HEK293 (cell line): ENCODE measurements at regions not wholly inside any gene's neighbourhood (a gene's known extent, or its start where the extent isn't known, plus 50 kb on each side); places are given as distances from the start of the nearest gene placed in this dataset.

Experiments used
- CTCF ChIA-PET: fragments of 350-600 bp; formaldehyde crosslinking; extraction: SDS; loops from one replicate; lab custom pipeline; 2021; ENCODE audit warnings: antibody characterized with exemption; lab: Yijun Ruan, JAX
- POLR2A ChIA-PET: fragments of 300-600 bp; formaldehyde crosslinking; extraction: SDS; loops from one replicate; lab custom pipeline; 2020; ENCODE audit warnings: antibody characterized with exemption, inconsistent platforms; lab: Yijun Ruan, JAX
- H3K27ac ChIP-seq: fragments of 200-500 bp; sonication (Bioruptor generic); 2 replicates; pipeline ENCODE4 v1.5.1; 2014; ENCODE audit warnings: low read depth, low read length, control low read depth, inconsistent platforms; ENCODE audit errors: extremely low read depth
- H3K36me3 ChIP-seq, 2 experiments: fragments of 200-500 bp in 1 of 2; sonication (Bioruptor generic) in 1 of 2; 1 replicate in 1 of 2; 2 replicates in 1 of 2; pipeline ENCODE4 v1.5.1; 2014 to 2017; ENCODE audit warnings: inconsistent platforms in 2 of 2, low read length in 2 of 2; ENCODE audit not compliant: control insufficient read depth in 2 of 2, insufficient read depth in 1 of 2
- H3K4me1 ChIP-seq: fragments of 200-500 bp; sonication (Bioruptor generic); 2 replicates; pipeline ENCODE4 v1.5.1; 2014; ENCODE audit warnings: mild to moderate bottlenecking, low read length, inconsistent platforms; ENCODE audit not compliant: control insufficient read depth, insufficient read depth
- H3K4me3 ChIP-seq: 2 replicates; pipeline ENCODE4 v1.5.1; 2011; ENCODE audit warnings: low read depth, mild to moderate bottlenecking, control low read depth, low read length, moderate library complexity
- H3K9me3 ChIP-seq: fragments of 200-500 bp; sonication (Bioruptor generic); 2 replicates; pipeline ENCODE4 v1.5.1; 2014; ENCODE audit warnings: low read depth, low read length, inconsistent platforms; ENCODE audit not compliant: control insufficient read depth, insufficient read depth
- FEZF1 ChIP-seq: fragments of 450-650 bp; formaldehyde crosslinking; IDR thresholded peaks from 2 replicates; pipeline ENCODE4 v1.5.1; 2016; ENCODE audit warnings: missing biosample characterization, missing genetic modification characterization
- HOXA7 ChIP-seq: sonication (generic); formaldehyde crosslinking; IDR thresholded peaks from 2 replicates; pipeline ENCODE4 v1.8.1; 2022; ENCODE audit warnings: missing genetic modification reagents, borderline replicate concordance
- HOXC10 ChIP-seq: sonication (generic); formaldehyde crosslinking; IDR thresholded peaks from 2 replicates; pipeline ENCODE4 v1.8.1; 2023; ENCODE audit warnings: mild to moderate bottlenecking, missing genetic modification reagents
- KLF1 ChIP-seq: fragments of 450-650 bp; formaldehyde crosslinking; IDR thresholded peaks from 2 replicates; pipeline ENCODE4 v1.5.1; 2016; ENCODE audit warnings: missing biosample characterization, missing genetic modification characterization
- TSHZ1 ChIP-seq: fragments of 450-650 bp; formaldehyde crosslinking; IDR thresholded peaks from 2 replicates; pipeline ENCODE4 v1.5.1; 2016; ENCODE audit warnings: missing biosample characterization, missing genetic modification characterization, borderline replicate concordance
- YY1 ChIP-seq: fragments of 450-650 bp; formaldehyde crosslinking; IDR thresholded peaks from 2 replicates; pipeline ENCODE4 v1.5.1; 2018; ENCODE audit warnings: missing biosample characterization, missing genetic modification characterization
- ZBTB20 ChIP-seq: fragments of 450-650 bp; formaldehyde crosslinking; IDR thresholded peaks from 2 replicates; pipeline ENCODE4 v1.5.1; 2016; ENCODE audit warnings: missing biosample characterization, missing genetic modification characterization
- ZBTB7A ChIP-seq: fragments of 450-650 bp; formaldehyde crosslinking; IDR thresholded peaks from 2 replicates; pipeline ENCODE4 v1.5.1; 2016; ENCODE audit warnings: low read depth, missing biosample characterization, missing genetic modification characterization
- ZFP41 ChIP-seq: fragments of 450-650 bp; formaldehyde crosslinking; IDR thresholded peaks from 2 replicates; pipeline ENCODE4 v1.5.1; 2016; ENCODE audit warnings: missing biosample characterization, missing genetic modification characterization, borderline replicate concordance
- ZNF2 ChIP-seq: fragments of 450-650 bp; formaldehyde crosslinking; IDR thresholded peaks from 2 replicates; pipeline ENCODE4 v1.5.1; 2016; ENCODE audit warnings: missing biosample characterization, missing genetic modification characterization
- ZNF366 ChIP-seq: fragments of 450-650 bp; formaldehyde crosslinking; conservative IDR thresholded peaks from 2 replicates; pipeline ENCODE4 v1.5.1; 2016; ENCODE audit warnings: missing biosample characterization, missing genetic modification characterization
- ZNF510 ChIP-seq: fragments of 450-650 bp; formaldehyde crosslinking; IDR thresholded peaks from 2 replicates; pipeline ENCODE4 v1.5.1; 2018; ENCODE audit warnings: mild to moderate bottlenecking, missing genetic modification characterization, missing biosample characterization; ENCODE audit not compliant: insufficient replicate concordance
- ZNF768 ChIP-seq: fragments of 450-650 bp; formaldehyde crosslinking; IDR thresholded peaks from 2 replicates; pipeline ENCODE4 v1.5.1; 2018; ENCODE audit warnings: missing biosample characterization, mild to moderate bottlenecking, missing genetic modification characterization
- ZNF791 ChIP-seq: fragments of 450-650 bp; formaldehyde crosslinking; IDR thresholded peaks from 2 replicates; pipeline ENCODE4 v1.5.1; 2016; ENCODE audit warnings: missing biosample characterization, missing genetic modification characterization
- ZSCAN18 ChIP-seq: fragments of 450-650 bp; formaldehyde crosslinking; IDR thresholded peaks from 2 replicates; pipeline ENCODE4 v1.5.1; 2016; ENCODE audit warnings: missing biosample characterization, missing genetic modification characterization
- TF ChIP-seq, protein P1 (sequence below): fragments of 450-650 bp; formaldehyde crosslinking; IDR thresholded peaks from 2 replicates; pipeline ENCODE4 v1.5.1; 2016; ENCODE audit warnings: missing biosample characterization, missing genetic modification characterization
- TF ChIP-seq, protein P2 (sequence below): fragments of 450-650 bp; IDR thresholded peaks from 2 replicates; pipeline ENCODE4 v1.5.1; 2018; ENCODE audit warnings: missing biosample characterization, mild to moderate bottlenecking, missing genetic modification characterization
- TF ChIP-seq, protein P3 (sequence below): fragments of 450-650 bp; formaldehyde crosslinking; IDR thresholded peaks from 2 replicates; pipeline ENCODE4 v1.5.1; 2016; ENCODE audit warnings: missing biosample characterization, missing genetic modification characterization

DNA sequence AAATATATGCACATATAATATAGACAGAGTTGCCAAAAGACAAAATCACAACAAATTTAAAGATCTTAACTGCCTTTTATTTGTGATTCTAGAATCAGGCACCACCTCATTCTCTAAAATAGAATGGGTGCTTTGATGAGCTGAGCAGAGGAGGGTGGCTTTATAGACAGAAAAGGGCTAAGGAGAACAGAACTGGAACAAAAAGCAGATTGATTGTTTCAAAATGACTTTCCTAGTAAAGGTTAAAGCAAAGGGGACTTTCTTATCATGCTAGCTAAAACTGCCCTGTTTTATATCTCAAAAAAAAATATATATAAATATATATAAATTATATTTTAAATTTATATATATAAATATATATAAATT, 287.6 kb downstream of the FAT3 start (continued):
- TF ChIP-seq, protein P1, sequence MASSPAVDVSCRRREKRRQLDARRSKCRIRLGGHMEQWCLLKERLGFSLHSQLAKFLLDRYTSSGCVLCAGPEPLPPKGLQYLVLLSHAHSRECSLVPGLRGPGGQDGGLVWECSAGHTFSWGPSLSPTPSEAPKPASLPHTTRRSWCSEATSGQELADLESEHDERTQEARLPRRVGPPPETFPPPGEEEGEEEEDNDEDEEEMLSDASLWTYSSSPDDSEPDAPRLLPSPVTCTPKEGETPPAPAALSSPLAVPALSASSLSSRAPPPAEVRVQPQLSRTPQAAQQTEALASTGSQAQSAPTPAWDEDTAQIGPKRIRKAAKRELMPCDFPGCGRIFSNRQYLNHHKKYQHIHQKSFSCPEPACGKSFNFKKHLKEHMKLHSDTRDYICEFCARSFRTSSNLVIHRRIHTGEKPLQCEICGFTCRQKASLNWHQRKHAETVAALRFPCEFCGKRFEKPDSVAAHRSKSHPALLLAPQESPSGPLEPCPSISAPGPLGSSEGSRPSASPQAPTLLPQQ (tag by site-specific recombination) = no peak
- TF ChIP-seq HOXA7 (no peak), ZBTB7A (tag by site-specific recombination) (no peak), ZBTB20 (tag by site-specific recombination) (no peak), KLF1 (tag by site-specific recombination) (no peak)

DNA sequence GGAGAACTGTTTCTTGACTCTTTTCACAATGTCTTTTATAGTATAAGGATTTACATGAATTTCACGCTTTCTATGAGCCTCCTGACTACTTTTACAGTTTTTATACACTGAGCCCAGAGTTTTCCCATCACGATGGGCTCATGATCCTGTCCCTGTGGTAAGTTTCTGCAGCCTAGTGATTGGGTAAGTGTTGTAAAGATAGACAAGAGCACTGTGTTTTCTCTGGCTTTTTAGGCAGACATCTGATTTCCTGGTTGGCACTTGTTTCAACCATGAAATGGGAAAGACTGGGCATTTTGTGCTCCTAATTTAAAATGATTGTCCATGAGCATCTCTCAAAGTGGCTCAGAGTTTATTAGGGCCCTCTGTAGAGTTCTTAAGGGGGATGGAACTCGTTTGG, 299.0 kb downstream of the FAT3 start:
- Histone ChIP-seq H3K27ac (no peak overlapping the region), H3K4me1 (no peaks in the 10 kb centered on the region), H3K36me3 (no peaks in the 10 kb centered on the region), H3K9me3 (no peaks in the 10 kb centered on the region), H3K4me3 (no peak overlapping the region)
- ChIA-PET POLR2A (no interaction called here), CTCF (no interaction called here)
- TF ChIP-seq HOXC10 = no peak
- TF ChIP-seq FEZF1 = no peak
- TF ChIP-seq ZNF366 (tag by site-specific recombination) = no peak
- TF ChIP-seq, protein P2, sequence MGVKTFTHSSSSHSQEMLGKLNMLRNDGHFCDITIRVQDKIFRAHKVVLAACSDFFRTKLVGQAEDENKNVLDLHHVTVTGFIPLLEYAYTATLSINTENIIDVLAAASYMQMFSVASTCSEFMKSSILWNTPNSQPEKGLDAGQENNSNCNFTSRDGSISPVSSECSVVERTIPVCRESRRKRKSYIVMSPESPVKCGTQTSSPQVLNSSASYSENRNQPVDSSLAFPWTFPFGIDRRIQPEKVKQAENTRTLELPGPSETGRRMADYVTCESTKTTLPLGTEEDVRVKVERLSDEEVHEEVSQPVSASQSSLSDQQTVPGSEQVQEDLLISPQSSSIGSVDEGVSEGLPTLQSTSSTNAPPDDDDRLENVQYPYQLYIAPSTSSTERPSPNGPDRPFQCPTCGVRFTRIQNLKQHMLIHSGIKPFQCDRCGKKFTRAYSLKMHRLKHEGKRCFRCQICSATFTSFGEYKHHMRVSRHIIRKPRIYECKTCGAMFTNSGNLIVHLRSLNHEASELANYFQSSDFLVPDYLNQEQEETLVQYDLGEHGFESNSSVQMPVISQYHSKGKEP = no peak
- TF ChIP-seq, protein P3, sequence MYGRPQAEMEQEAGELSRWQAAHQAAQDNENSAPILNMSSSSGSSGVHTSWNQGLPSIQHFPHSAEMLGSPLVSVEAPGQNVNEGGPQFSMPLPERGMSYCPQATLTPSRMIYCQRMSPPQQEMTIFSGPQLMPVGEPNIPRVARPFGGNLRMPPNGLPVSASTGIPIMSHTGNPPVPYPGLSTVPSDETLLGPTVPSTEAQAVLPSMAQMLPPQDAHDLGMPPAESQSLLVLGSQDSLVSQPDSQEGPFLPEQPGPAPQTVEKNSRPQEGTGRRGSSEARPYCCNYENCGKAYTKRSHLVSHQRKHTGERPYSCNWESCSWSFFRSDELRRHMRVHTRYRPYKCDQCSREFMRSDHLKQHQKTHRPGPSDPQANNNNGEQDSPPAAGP = no peak
- no peak for TF ChIP-seq YY1 (tag by site-specific recombination)
- TF ChIP-seq ZNF791 (tag by site-specific recombination) = no peak
- no peak for TF ChIP-seq ZNF510 (tag by site-specific recombination)
- TF ChIP-seq ZFP41 (tag by site-specific recombination) = no peak
- TF ChIP-seq ZNF2 (tag by site-specific recombination) = no peak
- TF ChIP-seq ZSCAN18 (tag by site-specific recombination) = no peak
- TF ChIP-seq ZNF768 (tag by site-specific recombination) = no peak
- TF ChIP-seq TSHZ1 = no peak
